Activated T-cell treated with anti-CD3 and anti-CD28 coated beads for 1 hour (primary cell): ENCODE measurements at regions not wholly inside any gene's neighbourhood (a gene's known extent, or its start where the extent isn't known, plus 50 kb on each side); places are given as distances from the start of the nearest gene placed in this dataset.

Source experiments
- DNase-seq: peaks from one replicate; pipeline ENCODE4 v3.0.0-alpha.2; 2020; ENCODE audit warnings: low read depth

DNA sequence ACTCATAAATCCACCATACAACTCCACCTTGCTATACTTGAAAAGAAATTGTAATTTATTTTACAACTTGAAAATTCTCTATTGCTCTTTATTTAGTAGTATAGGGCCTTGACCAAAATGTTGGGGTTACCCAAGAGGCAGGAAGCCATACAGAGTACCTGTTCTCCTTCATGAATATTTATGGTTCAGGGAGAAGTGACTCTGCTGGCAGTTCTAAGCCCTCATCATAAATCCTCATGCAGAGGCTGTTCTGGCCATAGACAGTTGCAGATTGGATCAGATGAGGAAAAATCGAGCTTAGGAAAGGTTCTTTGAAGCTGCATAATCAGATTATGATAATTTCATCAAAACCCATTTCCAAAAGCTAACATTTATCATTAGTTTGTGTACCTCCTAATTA is 449.4 kb upstream of the TENM4 start:
- DNase-seq, result no peak

DNA sequence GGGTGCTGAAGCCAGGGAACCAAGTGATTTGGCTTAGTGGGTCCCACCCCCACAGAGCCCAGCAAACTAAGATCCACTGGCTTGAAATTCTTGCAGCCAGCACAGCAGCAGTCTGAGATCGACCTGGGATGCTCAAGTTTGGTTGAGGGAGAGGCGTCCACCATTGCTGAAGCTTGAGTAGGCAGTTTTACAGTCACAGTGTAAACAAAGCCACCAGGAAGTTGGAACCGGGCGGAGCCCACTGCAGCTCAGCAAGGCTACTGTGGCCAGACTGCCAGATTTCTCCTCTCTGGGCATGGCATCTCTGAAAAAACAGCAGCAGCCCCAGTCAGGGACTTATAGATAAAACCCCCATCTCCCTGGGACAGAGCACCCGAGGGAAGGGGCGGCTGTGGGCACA is 424.1 kb upstream of the TENM4 start:
- no peak for DNase-seq

DNA sequence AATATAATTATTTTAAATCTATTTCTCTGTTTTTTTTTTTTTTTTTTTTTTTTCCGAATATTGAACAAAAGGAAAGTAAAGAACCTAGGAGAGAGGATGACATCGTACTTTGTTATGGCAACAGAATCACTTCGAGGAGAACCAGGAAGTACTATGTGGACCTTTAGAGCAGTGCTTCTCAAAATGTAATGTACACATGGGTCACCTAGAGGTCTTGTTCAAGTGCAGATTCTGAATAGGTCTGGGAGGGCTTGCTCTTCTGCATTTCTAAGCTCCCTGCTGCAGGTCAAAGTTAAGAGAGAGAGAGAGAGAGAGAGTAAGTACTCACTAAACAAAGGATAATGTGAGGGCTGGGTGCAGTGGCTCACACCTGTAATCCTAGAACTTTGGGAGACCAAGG is 419.5 kb upstream of the TENM4 start:
- DNase-seq, result no peak

DNA sequence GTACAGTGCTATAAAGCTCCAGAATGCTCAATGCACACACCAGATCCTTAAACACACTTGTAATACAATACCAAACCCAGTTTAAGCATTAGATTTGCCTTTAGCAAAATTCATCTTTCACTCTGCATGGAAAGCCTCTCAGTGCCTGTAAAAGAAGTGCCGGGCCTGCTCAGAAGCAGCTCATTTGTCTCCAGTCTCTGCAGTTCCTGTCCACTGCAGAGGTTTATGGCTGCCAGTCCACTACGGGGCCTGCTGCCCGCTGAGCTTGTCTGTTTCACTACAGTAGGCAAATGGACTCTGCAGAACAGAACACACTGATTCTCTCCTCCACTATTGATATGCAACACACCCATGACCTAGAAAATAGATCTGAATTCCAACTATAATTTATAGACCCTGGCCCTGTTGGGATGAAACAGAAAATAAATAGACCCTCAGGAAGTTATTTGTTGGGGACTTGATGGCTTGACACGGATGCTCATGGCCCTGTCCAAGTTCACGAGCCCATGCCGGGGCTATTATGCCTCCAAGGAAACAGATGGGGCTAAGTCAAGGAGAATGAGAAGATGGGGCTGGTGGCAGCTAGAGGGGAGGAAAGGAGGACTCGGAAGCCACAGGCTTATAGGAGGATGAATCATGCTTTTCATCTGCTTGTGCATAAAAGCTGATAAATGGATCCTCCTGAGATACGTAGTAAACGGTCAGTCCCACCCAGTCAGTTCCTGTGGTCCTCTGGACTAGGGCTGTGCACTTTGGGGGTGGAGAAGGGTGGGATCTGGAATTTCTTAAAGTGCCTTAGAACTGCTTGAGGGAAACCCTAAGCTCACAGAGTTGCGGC is 416.8 kb upstream of the TENM4 start:
- DNase-seq, result no peak

DNA sequence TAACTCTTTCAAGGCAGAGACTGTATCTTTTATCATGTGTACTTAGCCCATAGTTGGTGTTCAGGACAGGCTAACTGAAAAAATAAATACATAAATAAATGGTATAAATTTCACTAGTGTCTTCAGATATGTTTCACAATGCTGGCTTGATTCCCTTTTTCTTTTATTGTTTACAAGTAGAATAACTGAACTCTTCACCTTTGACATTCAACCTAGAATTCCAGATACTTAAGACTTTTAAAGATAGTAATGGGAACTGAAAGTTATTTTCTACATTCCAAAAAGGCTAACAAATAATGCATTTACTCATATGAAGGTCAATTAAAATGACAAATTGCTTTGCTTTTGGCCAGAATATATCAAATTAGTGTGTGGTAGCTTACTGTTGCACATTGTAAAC is 411.3 kb upstream of the TENM4 start:
- DNase-seq, result no peak

DNA sequence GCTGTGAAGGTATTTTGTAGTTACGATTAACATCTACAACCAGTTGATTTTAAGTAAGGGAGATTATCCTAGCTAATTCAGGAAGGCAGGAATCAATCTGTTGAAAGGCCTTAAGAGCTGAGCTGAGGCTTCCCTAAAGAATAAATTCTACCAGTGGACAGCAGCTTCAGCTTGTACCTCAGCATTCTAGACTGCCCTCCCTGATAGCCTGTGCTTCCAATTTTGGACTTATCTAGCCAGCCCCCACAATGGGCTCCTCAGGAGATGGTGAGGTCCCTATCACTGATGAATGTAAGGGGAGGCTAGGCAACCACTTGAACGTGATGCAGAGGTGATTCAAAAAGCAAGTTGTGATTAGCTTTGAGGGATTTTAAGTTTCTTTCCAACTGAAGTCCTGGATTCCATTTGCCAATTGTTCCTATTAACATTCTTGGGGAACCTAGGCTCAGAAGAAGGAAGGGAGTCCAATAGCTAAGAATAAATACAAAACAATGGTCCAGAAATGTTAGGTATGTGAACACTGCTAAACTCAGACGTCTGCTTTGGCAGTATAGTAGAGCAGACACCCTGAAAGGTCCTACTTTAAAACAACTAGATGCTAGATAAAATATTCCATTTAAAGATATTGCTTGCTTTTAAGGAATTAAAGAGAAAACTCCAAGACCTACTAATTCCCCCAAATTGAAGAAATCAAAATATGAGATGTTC is 404.3 kb upstream of the TENM4 start:
- DNase-seq, result no peak

DNA sequence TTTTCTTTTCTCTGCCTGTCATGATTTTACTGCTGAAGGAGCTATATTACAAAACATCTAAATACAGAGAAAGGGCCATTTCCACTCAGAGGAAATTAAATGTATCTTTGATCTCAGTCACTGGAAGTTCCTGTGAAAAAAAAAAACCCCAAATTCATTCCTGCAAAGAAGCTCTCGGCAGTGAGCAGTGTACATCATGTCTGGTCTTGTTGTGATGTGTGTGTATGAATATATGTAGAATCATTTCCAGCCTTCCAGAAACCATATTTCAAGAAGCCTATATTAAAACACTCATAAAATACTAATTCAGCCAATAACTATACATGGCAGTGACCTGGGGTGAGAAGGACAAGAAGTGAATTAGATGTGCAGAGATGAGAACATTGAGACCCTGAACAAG is 393.2 kb upstream of the TENM4 start:
- no peak for DNase-seq

DNA sequence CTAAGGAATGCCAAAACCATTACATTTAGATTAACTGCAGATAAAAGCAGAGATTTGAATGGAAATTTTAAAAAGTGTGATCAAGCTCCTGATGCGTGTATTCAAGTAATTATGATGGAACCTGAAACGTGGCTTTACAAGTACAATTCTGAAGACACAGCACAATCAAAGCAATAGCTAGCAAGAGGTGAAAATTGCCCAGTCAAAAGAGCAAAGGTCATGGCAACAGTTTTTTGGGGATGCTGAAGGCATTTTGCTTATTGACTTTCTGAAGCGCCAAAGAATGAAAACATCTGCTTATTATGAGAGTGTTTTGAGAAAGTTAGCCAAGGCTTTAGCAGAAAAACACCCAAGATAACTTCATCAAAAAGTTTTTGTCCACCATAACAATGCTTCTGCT is 389.6 kb upstream of the TENM4 start:
- DNase-seq, result no peak

DNA sequence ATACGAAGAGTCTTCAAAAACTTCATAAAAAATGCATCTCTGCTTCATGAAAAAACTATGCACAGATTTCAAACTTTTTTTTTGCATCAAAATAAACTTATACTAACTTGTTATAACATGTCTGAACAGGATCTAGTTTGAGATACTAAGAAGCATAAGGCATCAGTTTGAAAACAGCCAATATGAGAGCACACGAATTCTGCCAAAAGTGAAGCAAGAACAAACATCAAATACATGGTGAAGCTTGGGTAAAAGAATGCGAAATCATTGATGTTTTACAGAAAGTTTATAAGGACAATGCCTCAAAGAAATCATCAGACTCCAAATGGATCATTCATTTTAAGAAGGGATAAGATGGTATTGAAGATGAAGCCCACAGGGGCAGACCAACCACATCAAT is 389.1 kb upstream of the TENM4 start:
- no peak for DNase-seq

DNA sequence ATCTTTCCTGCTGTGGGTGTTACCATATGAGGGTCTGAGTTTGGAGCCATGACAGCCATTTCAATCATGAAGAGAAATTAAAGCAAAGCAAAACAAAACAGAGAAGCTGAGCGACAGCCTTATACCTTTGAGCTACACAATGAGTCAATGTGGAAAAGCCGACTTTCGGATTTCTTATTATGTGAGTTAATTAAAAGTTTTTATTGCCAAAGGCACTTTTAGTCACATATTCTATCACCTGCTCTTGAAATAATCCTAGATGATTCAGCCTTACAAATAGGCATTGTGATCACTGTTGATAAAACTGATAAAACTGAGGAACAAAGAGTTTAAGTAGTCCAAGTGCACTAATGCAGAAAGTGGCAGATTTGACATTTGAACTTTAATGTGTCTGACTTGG is 381.9 kb upstream of the TENM4 start:
- DNase-seq, result no peak

DNA sequence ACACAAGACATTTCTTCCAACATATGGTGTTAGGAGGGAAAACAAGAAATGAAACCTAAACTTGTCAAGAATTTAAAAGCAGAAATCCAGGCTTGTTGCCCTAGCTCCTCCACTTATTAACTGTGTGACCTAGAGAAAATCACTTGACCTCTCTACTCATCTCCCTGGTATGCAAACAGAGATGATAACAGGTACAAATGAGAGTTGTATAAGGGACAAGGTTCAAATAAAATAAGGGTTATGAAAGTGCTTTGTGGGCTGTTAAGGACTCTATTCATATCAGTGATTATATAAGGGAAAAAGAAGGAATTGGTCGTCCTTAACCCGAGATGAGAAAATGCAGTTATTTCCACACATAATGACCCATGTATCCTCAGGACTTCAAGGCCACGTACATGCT is 372.7 kb upstream of the TENM4 start:
- DNase-seq, result no peak

DNA sequence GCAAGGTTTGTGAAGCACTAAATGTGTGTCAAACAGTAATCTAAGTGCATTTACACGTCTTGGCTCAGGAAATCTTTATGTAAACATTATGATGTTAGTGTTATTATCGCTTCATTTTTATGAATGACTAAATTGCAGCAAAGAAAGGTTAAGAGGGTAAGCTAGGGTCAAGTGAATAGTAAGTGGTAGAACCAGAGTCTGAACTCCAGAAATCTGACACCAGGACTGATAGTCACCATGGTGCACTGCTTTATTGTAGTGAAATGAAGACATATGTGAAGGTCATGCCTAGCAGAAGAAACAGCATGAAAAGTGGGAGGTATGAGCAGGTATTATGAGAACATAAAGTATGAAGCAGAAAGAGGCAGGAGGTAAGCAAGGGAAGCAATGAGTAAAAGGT is 368.7 kb upstream of the TENM4 start:
- DNase-seq, result no peak

DNA sequence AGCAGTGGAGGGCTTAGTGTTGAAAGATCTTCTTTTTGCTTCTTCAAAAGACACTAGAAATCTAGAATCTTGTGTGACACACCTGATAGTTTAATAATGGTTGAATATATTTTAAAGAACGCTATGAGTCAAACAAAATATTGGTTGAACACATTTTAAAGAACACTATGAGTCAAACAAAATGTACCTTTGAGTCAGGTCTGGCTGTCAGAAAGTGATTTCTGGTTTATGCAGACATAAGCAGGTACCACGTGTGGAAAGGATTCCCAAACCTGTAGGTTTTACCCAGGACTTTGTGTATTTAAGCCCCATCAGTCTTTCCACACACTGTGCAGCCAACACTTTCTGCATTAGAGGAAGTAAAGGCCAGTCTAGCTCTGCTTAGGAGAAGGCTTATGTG is 366.7 kb upstream of the TENM4 start:
- no peak for DNase-seq

DNA sequence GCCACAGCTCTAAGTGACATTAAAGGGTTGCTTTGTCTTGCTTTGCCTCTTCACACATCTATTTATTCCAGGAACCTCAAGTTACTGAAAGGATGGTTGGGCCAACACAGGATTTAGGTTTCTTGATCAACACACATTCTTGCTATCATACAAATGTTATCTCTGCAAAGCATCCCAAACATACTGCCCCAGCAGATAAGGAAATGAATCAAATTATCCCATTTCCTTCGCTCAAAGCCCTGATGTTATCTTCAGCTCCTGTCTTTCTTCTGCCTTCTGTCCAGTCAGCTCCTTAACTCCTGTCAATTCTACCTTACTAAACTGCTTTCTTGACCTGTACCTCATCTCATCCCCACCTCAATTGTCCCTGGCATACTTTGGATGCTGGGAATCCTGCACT is 355.9 kb upstream of the TENM4 start:
- DNase-seq, result no peak

DNA sequence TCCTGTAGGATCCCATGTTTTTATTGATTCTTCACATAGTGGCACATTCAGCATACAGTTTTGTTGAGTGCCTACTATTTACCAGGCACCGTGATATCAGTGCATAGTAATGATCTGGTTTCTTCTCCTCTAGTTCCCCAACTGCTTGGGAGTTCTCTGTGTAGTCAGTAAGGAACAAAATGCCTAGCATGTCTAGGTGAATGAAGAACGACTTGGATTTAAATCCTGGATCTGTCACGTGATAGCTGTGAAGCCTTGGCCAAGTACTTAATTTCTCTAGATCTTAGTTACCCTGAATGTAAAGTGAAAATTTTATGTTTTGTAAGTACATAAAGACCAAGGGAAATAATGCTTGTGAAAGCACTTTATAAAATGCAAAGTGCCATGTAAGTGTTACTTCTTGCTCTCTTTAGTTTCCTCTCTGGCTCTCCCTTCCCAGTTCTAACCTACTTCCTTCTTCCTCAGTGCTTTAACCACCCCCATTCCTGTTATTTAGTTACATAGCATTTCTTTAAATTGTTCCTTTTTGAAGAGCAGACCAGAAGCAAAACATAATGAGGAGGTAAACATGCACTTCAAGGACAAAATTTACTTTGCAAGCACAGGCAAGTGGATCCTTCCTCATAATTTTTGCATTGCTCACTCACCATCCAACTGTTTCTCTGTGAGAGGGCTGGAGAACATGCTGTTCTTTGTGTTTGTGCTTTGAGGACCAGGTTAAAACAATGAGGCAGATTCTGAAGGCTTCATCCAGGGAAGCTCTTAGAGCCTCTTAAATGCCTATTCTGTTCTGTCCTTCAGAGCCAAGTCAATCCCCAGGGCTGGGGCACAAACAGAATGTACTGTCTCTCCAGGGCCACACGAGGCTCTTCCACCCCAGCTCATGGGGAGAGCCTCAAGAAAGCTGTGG is 353.9 kb upstream of the TENM4 start:
- DNase-seq, result no peak

DNA sequence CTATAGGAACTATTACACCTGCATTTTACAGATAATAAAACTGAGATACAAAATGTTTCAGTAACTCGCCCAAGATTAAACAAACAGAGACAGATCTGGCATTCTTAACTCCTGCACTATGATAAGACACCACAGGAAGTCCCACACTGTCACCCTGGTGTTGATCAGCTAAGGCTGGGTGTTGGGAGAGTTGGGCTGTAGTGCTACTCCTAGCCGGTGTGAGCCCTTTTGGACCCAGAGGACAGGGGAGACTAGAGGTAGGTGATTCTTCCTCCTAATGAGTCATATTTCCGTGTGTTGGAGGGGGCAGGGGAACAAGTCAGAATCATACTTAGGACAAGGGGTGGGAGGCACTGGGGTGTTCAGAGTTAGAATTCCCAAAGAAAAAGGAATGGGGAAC is 353.2 kb upstream of the TENM4 start:
- DNase-seq, result no peak

DNA sequence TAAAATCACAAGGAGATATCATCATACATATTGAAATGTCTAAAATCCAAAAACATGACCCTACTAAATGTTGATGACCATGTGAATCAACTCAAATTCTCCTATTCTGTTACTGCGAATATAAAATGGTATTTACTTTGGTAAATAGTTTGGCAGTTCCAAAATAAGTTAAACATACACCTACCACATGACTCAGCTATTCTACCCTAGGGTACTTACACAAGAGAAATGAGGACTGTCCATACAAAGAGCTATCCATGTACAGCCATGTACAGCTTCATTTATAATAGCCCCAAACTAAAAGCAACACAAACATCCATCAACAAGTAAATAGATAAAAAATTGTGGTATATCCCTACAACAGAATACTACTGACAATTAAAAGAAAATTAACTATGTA is 346.1 kb upstream of the TENM4 start:
- no peak for DNase-seq

DNA sequence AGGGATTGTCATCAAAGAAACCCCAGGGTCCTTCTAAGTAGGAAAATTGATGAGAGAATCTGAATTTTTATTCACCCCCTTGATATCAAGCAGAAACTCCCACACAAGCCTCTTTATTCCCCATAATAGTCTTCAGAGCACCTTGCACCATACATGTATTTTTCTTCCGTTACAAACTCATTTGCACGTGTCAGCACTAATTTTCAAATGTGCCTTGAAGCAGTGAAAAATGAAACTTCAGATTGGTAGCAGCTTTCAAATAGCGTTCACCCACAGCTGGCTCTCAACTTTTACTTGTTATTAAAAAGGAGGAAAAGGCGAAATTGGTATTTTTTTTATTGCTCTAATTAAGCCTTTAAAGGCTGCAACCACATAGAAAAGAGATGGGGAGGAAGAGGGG is 343.0 kb upstream of the TENM4 start:
- no peak for DNase-seq

DNA sequence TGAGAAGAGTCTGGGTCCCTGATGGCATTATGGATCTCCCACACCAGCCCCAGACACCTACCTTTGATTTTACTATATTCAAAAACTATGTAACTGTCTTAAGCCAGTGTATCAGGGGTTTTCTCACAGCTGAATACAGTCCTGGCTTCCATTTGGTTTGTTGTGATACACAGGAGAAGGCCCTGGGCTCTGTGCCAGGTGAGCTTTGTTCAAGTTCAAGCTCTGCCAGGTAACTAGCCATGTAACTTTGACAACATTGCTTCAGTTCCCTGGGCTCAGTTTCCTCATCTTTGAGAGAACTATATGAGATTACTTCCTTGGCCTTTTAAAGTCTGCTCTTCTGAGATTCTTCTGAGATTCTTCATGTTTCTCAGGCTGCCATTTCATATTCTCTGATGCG is 327.5 kb upstream of the TENM4 start:
- DNase-seq, result no peak

DNA sequence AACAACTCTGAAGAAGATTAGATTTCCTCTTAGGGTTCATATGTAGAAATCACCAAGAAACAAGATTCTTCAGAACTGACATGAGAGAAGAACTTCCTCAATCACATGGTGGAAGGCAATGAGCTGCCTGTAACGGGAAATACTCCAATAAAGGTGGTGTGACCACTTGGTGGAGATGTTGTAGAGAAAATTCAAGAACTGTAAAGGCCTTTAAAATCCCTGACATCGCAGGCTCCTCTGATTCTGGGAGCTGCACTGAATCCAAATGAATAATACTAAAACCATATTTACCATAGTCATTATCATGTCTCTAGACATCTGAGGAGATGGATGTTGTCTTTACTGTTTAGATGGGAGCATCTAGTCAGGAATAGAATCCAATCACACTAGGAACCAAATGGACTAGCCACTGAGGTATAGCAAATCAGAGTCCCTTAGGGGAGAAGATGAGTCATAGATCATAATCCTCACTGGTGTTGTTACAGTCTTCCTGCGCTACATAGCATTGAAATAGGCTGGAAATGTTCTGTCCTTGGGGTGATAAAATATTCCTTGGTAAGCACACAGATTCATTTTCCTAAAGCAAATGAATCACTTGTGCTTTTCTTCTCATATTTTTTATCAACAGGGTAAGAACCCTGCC is 321.6 kb upstream of the TENM4 start:
- DNase-seq, result no peak

DNA sequence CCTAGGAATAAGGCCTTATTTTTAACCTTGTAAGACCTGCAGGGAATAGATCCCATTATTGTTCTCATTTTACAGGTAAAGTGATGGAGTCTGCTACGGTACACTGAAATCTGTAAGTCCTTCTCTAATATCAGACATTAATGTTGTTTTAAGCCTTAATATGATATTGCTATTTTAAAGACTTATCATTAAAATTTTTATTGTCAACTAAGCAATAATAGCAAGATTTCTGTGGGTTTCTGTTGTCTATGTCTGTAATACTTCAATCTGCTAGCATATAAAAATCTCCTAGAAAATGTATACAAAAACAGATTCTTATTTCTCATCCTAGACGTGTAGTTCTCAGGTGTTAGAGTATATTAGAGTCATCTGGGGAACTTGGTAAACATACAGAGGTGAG is 317.5 kb upstream of the TENM4 start:
- no peak for DNase-seq

DNA sequence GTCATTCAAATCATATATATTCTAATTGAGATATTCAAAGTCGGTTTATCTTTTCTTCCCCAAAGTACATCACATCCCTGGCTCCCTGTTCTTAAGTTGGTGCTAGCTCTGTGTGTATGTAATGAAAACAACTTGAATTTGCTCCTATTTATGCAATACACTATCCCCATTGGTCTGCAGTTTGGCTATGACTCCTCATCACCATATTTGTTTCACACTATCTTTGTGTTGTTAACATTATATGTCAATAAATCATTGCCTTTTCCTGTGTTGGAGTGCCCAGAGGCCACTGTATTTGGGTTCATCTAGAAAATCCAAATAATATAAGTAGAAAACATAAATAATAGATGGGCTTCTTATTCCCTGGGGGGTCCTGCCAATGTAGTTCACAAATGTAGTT is 306.6 kb upstream of the TENM4 start:
- DNase-seq, result no peak
